ENCODE measurements at regions not wholly inside any gene's neighbourhood (a gene's known extent, or its start where the extent isn't known, plus 50 kb on each side); places are given as distances from the start of the nearest gene placed in this dataset.
"Not testable (repeated sequence)": the region's sequence is repeated elsewhere in the genome, so short reads cannot be mapped to it uniquely, and the experiment has no call there.

DNA sequence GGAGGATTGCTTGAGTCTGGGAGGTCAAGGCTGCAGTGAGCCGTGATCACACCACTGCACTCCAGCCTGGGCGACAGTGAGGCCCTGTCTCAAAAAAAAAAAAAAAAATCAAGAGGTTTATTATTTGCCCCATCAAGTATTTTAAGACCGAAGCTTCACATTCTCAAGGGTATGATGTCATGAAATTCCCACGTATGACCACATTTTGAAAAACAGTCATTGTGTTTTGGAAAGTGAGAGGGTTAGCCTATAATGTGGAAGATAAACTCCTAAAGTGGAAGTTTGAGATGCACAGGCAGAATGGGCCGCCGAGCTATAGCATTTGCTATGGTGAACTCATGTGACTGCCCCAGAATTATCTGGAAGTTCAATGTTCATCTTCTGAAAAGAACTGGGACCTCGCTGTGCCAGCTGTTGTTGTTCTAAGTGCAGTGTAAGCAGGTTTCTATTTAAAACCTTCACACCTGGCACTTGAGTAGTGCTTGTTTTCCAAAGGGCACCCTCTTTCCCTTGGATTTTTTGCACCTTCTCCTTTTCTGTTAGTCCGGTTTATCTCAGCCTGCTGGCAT, 96.9 kb upstream of the SLC25A33 start:
- peak overlapping the region; percentile 46 for H3K27ac ChIP-seq
- H3K9me3 ChIP-seq: no peaks in the 10 kb centered on the region
- no peak for DNase-seq (ENCODE audit: low spot score in 2 of 2)
- WGBS: 71% methylated on average over 8 of the region's 8 CpGs
- no peaks in the 10 kb centered on the region for H3K36me3 ChIP-seq
- H3K4me3 ChIP-seq: no peak overlapping the region
- H3K4me1 ChIP-seq: peaks cover 57% of the 10 kb centered on the region
- H3K27me3 ChIP-seq: no peaks in the 10 kb centered on the region
- TF ChIP-seq, protein P1, sequence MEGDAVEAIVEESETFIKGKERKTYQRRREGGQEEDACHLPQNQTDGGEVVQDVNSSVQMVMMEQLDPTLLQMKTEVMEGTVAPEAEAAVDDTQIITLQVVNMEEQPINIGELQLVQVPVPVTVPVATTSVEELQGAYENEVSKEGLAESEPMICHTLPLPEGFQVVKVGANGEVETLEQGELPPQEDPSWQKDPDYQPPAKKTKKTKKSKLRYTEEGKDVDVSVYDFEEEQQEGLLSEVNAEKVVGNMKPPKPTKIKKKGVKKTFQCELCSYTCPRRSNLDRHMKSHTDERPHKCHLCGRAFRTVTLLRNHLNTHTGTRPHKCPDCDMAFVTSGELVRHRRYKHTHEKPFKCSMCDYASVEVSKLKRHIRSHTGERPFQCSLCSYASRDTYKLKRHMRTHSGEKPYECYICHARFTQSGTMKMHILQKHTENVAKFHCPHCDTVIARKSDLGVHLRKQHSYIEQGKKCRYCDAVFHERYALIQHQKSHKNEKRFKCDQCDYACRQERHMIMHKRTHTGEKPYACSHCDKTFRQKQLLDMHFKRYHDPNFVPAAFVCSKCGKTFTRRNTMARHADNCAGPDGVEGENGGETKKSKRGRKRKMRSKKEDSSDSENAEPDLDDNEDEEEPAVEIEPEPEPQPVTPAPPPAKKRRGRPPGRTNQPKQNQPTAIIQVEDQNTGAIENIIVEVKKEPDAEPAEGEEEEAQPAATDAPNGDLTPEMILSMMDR (IDR thresholded peaks at IDR 0.05): no peak
- TF ChIP-seq EP300 (IDR thresholded peaks at IDR 0.05): no peak
- TF ChIP-seq POLR2A (IDR thresholded peaks at IDR 0.05): no peak
- TF ChIP-seq POLR2AphosphoS5 (IDR thresholded peaks at IDR 0.05): no peak

DNA sequence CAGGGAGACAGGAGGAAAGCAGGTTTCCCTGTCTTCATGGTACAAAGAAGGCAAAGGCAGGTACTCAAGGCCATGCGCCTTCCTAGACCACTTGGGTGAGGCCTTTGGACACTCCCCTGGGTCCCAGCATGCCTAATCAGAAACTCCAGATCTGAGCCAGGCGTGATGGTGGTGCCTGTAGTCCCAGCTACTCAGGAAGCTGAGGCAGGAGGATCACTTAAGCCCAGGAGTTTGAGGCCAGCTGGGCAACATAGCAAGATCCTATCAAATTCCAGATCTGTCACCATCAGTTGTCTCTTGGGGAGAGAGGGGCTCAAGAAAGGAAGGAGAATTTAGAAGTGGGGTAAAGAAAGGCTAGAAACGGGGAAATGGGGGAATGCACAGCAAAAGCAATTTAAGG, 96.3 kb upstream of the SLC25A33 start:
- no peaks in the 10 kb centered on the region for H3K9me3 ChIP-seq
- peaks cover 50% of the 10 kb centered on the region for H3K4me1 ChIP-seq
- H3K36me3 ChIP-seq: no peaks in the 10 kb centered on the region
- TF ChIP-seq EP300 (IDR thresholded peaks at IDR 0.05) (no peak), POLR2A (IDR thresholded peaks at IDR 0.05) (no peak), POLR2AphosphoS5 (IDR thresholded peaks at IDR 0.05) (no peak)
- TF ChIP-seq, protein P1 (IDR thresholded peaks at IDR 0.05): no peak
- no peak for DNase-seq (ENCODE audit: low spot score in 2 of 2)
- no peak overlapping the region for H3K27ac ChIP-seq
- 84% methylated on average over 3 of the region's 3 CpGs for WGBS
- no peaks in the 10 kb centered on the region for H3K27me3 ChIP-seq
- no peak overlapping the region for H3K4me3 ChIP-seq

DNA sequence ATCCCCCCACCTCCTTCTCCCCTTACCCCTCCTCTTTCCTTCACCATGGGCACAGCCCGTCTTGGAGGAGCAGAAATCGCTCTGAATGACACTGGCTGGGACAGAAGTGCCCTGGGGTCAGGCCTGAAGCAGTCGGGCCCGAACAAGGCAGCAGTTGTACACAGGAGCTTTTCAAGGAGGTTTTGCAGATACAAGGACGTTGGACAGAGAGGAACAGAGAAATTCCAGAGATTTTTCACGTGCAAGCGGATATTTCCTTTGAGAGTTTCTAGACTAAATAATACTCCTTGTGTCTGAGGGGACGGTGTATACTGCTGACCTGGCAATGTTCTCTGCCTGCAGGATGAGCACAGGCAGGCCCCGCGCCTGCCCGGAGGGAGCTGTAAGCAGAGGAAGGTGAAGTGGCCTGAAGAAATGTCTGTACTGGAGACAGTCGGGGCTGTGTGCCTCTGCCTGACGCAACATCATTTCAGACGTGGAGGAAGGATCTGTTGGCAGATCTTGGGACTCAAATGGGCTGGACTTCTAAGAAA, 95.3 kb upstream of the SLC25A33 start:
- no peaks in the 10 kb centered on the region for H3K9me3 ChIP-seq
- H3K27me3 ChIP-seq: no peaks in the 10 kb centered on the region
- H3K36me3 ChIP-seq: no peaks in the 10 kb centered on the region
- no peak for DNase-seq (ENCODE audit: low spot score in 2 of 2)
- H3K4me1 ChIP-seq: peaks cover 47% of the 10 kb centered on the region
- H3K4me3 ChIP-seq: no peak overlapping the region
- TF ChIP-seq, protein P1 (IDR thresholded peaks at IDR 0.05): no peak
- TF ChIP-seq POLR2AphosphoS5 (IDR thresholded peaks at IDR 0.05): no peak
- TF ChIP-seq EP300 (IDR thresholded peaks at IDR 0.05): no peak
- TF ChIP-seq POLR2A (IDR thresholded peaks at IDR 0.05): no peak
- H3K27ac ChIP-seq: no peak overlapping the region
- WGBS: 57% methylated on average over 14 of the region's 14 CpGs

DNA sequence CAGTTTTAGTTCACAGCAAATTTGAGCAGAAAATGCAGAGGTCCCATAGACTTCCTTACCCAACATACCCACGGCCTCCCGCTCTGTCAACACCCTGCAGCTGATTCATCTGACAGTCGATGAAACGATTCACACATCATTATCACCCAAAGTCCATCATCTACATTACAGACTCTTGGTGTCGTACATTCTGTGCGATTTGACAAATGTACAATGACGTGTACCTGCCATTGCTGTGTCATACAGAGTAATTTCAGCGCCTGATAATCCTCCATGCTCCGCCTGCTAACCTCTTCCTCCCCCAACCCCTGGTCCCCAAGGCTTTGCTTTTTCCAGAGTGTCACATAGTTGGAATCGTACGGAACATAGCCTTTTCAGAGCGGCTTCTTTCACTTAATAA, 94.7 kb upstream of the SLC25A33 start:
- H3K27ac ChIP-seq: no peak overlapping the region
- peaks cover 47% of the 10 kb centered on the region for H3K4me1 ChIP-seq
- no peaks in the 10 kb centered on the region for H3K27me3 ChIP-seq
- WGBS: 92% methylated on average over 12 of the region's 12 CpGs
- H3K36me3 ChIP-seq: no peaks in the 10 kb centered on the region
- H3K9me3 ChIP-seq: no peaks in the 10 kb centered on the region
- no peak for DNase-seq (ENCODE audit: low spot score in 2 of 2)
- no peak overlapping the region for H3K4me3 ChIP-seq
- TF ChIP-seq, protein P1 (IDR thresholded peaks at IDR 0.05): no peak
- TF ChIP-seq POLR2AphosphoS5 (IDR thresholded peaks at IDR 0.05) (no peak), POLR2A (IDR thresholded peaks at IDR 0.05) (no peak)

DNA sequence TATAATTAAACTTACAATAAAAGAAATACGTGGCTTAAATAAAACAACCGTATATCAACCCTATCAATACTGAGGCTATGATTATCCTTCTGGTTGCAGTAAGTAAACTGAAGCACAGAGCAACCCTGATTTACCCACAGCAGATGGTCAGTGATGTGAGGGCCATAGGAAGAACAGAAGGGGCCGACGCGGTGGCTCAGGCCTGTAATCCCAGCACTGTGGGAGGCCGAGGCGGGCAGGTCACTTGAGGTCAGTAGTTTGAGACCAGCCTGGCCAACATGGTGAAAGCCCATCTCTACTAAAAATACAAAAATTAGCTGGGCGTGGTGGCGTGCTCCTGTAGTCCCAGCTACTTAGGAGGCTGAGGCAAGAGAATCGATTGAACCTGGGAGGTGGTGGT, 94.2 kb upstream of the SLC25A33 start:
- peaks cover 50% of the 10 kb centered on the region for H3K4me1 ChIP-seq
- 93% methylated on average over 10 of the region's 10 CpGs for WGBS
- not testable (repeated sequence) for H3K27me3 ChIP-seq; H3K9me3 ChIP-seq; H3K36me3 ChIP-seq; H3K4me3 ChIP-seq; H3K27ac ChIP-seq; DNase-seq (ENCODE audit: low spot score in 2 of 2)

Data from suprapubic skin (tissue), 4 donors.